Fibroblast of villous mesenchyme (primary cell): ENCODE measurements at regions not wholly inside any gene's neighbourhood (a gene's known extent, or its start where the extent isn't known, plus 50 kb on each side); places are given as distances from the start of the nearest gene placed in this dataset.

Experiments used
- DNase-seq: peaks from one replicate; pipeline ENCODE4 v3.0.0-alpha.2; 2010; ENCODE audit warnings: low read depth
- H3K4me3 ChIP-seq: 2 replicates; pipeline ENCODE4 v1.5.1; 2011; ENCODE audit warnings: low read depth, mild to moderate bottlenecking, low read length
- CTCF ChIP-seq: IDR thresholded peaks from 2 replicates; pipeline ENCODE4 v1.5.1; 2012; ENCODE audit warnings: low read depth, mild to moderate bottlenecking, low read length; ENCODE audit not compliant: insufficient read depth

- no peak overlapping the region for H3K4me3 ChIP-seq
- no peak for TF ChIP-seq CTCF
- no peak for DNase-seq
These were observed 1493.6 kb downstream of the BRD1 start for GRCh38 chr22:48333816-48334735.

GRCh38 chr22:48333323-48333763 is 1494.3 kb downstream of the BRD1 start:
- TF ChIP-seq CTCF, result no peak
- no peak for DNase-seq
- H3K4me3 ChIP-seq, result no peak overlapping the region

- H3K4me3 ChIP-seq, result no peak overlapping the region
- no peak for DNase-seq
- TF ChIP-seq CTCF, result no peak
These were observed 1495.0 kb downstream of the BRD1 start for GRCh38 chr22:48332438-48333322.

- no peak for DNase-seq
- no peak for TF ChIP-seq CTCF
- H3K4me3 ChIP-seq, result no peak overlapping the region
These were observed 1495.9 kb downstream of the BRD1 start for GRCh38 chr22:48331691-48332220.

GRCh38 chr22:48331266-48331665 is 1496.4 kb downstream of the BRD1 start:
- TF ChIP-seq CTCF, result no peak
- H3K4me3 ChIP-seq, result no peak overlapping the region
- DNase-seq, result no peak

GRCh38 chr22:48327721-48328120 is 1500.0 kb downstream of the BRD1 start:
- H3K4me3 ChIP-seq, result no peak overlapping the region
- DNase-seq, result no peak
- TF ChIP-seq CTCF, result no peak
